Adrenal gland (tissue), 9 donors: ENCODE measurements at regions not wholly inside any gene's neighbourhood (a gene's known extent, or its start where the extent isn't known, plus 50 kb on each side); places are given as distances from the start of the nearest gene placed in this dataset.

Experiments used
- DNase-seq, 7 donors: peaks; one replicate each; pipeline ENCODE4 v3.0.0-alpha.2; 2019 to 2020
- H3K27ac ChIP-seq, 5 donors: fragments of 200-600 bp; sonication (generic) in 4 of 5; 1 replicate in 3 of 5; 2 replicates in 2 of 5; pipeline versions ENCODE4 v1.5.1 to v1.8.0; 2016 to 2020; ENCODE audit warnings: mild to moderate bottlenecking in 1 of 5
- H3K27me3 ChIP-seq: fragments of 200-600 bp; 2 replicates; pipeline ENCODE4 v1.8.0; 2021
- H3K36me3 ChIP-seq, 2 donors: fragments of 200-600 bp; replicated peaks in 1 of 2; 1 replicate in 1 of 2; 2 replicates in 1 of 2; pipeline versions ENCODE4 v1.5.1 to v1.8.0; 2018 to 2022
- H3K4me1 ChIP-seq, 2 donors: fragments of 200-600 bp; replicated peaks in 1 of 2; 1 replicate in 1 of 2; 2 replicates in 1 of 2; pipeline versions ENCODE4 v1.5.1 to v1.8.0; 2018 to 2021
- H3K4me3 ChIP-seq, 4 donors: fragments of 200-600 bp; sonication (generic) in 3 of 4; one replicate each; pipeline ENCODE4 v1.5.1; 2016 to 2018
- H3K9me3 ChIP-seq, 3 donors: fragments of 200-600 bp; sonication (generic) in 1 of 3; replicated peaks in 1 of 3; 1 replicate in 2 of 3; 2 replicates in 1 of 3; pipeline versions ENCODE4 v1.5.1 to v1.8.0; 2016 to 2021
- POLR2A ChIP-seq, 2 donors: fragments of 450-650 bp; IDR thresholded peaks; one replicate each; pipeline ENCODE4 v1.6.1; 2017; ENCODE audit warnings: antibody characterized with exemption in 2 of 2, mild to moderate bottlenecking in 2 of 2, moderate library complexity in 1 of 2
- WGBS, 4 donors: extraction: QIAGEN DNeasy Blood & Tissue Kit in 2 of 4; methylation state at CpG; one replicate each; pipeline versions ENCODE4 v1.1.5 to v1.1.7; 2013 to 2017; 5-methylcytosine and 5-hydroxymethylcytosine counted together
- intact Hi-C, 2 donors: fragments of 100-400 bp; cut with DNase I; formaldehyde crosslinking; loops; one replicate each; pipeline versions ENCODE4 v1.14.1 to v1.15.0; 2022 to 2023
- TF ChIP-seq, protein P1 (sequence below), 6 experiments: fragments of 450-650 bp in 4 of 6; fragments of 200-600 bp in 2 of 6; sonication (generic) in 1 of 6; IDR thresholded peaks; 1 replicate in 5 of 6; 2 replicates in 1 of 6; pipeline versions ENCODE4 v1.5.1 to v1.8.0; 2016 to 2021; ENCODE audit warnings: antibody characterized with exemption in 6 of 6, mild to moderate bottlenecking in 2 of 6, moderate library complexity in 1 of 6
- donor health status: healthy with polysubstance abuse.
- donor health status: Bipolar disorder and iron deficiency.
- donor health status: DM: yes; HTN: yes; CAD: no.
- donor health status: DM: no; HTN: no; CAD: no.
- donor health status: DM: no; HTN: no; CAD: no.

GRCh38 chr12:17695495-17695894 is 394.5 kb downstream of the RERGL start:
- H3K4me3 ChIP-seq: no peak overlapping the region
- WGBS, 4 donors: 62 to 65% (median 63%) methylated on average over 9 of the region's 9 CpGs
- intact Hi-C loops: no loop called here
- no peak overlapping the region for H3K27ac ChIP-seq
- H3K36me3 ChIP-seq: no peaks in the 10 kb centered on the region
- DNase-seq: no peak
- H3K27me3 ChIP-seq: no peaks in the 10 kb centered on the region
- H3K9me3 ChIP-seq: no peaks in the 10 kb centered on the region
- H3K4me1 ChIP-seq: no peaks in the 10 kb centered on the region
- TF ChIP-seq, protein P1, sequence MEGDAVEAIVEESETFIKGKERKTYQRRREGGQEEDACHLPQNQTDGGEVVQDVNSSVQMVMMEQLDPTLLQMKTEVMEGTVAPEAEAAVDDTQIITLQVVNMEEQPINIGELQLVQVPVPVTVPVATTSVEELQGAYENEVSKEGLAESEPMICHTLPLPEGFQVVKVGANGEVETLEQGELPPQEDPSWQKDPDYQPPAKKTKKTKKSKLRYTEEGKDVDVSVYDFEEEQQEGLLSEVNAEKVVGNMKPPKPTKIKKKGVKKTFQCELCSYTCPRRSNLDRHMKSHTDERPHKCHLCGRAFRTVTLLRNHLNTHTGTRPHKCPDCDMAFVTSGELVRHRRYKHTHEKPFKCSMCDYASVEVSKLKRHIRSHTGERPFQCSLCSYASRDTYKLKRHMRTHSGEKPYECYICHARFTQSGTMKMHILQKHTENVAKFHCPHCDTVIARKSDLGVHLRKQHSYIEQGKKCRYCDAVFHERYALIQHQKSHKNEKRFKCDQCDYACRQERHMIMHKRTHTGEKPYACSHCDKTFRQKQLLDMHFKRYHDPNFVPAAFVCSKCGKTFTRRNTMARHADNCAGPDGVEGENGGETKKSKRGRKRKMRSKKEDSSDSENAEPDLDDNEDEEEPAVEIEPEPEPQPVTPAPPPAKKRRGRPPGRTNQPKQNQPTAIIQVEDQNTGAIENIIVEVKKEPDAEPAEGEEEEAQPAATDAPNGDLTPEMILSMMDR (IDR thresholded peaks at IDR 0.05): no peak
- TF ChIP-seq POLR2A (IDR thresholded peaks at IDR 0.05): no peak

DNA sequence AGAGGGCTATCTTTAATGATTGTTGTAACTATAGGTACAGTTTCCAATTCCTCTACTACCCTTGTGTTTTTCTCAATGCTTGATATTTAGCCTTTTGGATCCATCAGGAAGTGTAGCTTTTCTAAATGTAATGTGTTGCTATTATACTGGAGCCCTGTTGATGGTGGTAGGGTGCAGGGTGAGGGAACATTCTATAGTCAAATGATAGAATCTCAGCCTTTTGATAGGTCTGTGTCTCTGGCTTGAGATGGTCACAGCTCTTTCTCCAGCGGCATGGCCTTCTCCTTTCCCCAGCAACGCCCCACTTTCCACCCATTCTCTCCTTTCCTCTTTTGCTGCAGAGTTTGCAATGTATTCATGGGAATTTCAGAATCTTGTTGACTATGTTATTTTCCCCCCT is 398.6 kb downstream of the RERGL start:
- TF ChIP-seq, protein P1 (IDR thresholded peaks at IDR 0.05): no peak
- Histone ChIP-seq H3K4me3 (no peak overlapping the region), H3K36me3 (no peaks in the 10 kb centered on the region), H3K27ac (no peak overlapping the region), H3K27me3 (no peaks in the 10 kb centered on the region), H3K4me1 (no peaks in the 10 kb centered on the region), H3K9me3 (no peaks in the 10 kb centered on the region)
- WGBS, 4 donors: 86 to 87% (median 86%) methylated on average over 2 of the region's 2 CpGs
- intact Hi-C loops: no loop called here
- DNase-seq: no peak

- H3K27me3 ChIP-seq: no peaks in the 10 kb centered on the region
- intact Hi-C loops: no loop called here
- H3K27ac ChIP-seq: no peak overlapping the region
- no peak for DNase-seq
- WGBS, 4 donors: 24 to 47% (median 33%) methylated on average over 2 of the region's 2 CpGs
- H3K9me3 ChIP-seq: no peaks in the 10 kb centered on the region
- no peaks in the 10 kb centered on the region for H3K36me3 ChIP-seq
- no peak overlapping the region for H3K4me3 ChIP-seq
- no peaks in the 10 kb centered on the region for H3K4me1 ChIP-seq
- TF ChIP-seq, protein P1 (IDR thresholded peaks at IDR 0.05): no peak
- no peak for TF ChIP-seq POLR2A (IDR thresholded peaks at IDR 0.05)
Measured at GRCh38 chr12:17680220-17680619, 409.8 kb downstream of the RERGL start.

GRCh38 chr12:17666641-17667324 is 423.2 kb downstream of the RERGL start:
- Histone ChIP-seq H3K27me3 (no peaks in the 10 kb centered on the region), H3K4me1 (no peaks in the 10 kb centered on the region), H3K27ac (no peak overlapping the region), H3K9me3 (no peaks in the 10 kb centered on the region), H3K4me3 (no peak overlapping the region), H3K36me3 (no peaks in the 10 kb centered on the region)
- intact Hi-C loops: no loop called here
- TF ChIP-seq, protein P1 (IDR thresholded peaks at IDR 0.05): no peak
- no peak for TF ChIP-seq POLR2A (IDR thresholded peaks at IDR 0.05)
- DNase-seq: no peak
- WGBS, 4 donors: 77 to 83% (median 80%) methylated on average over 1 to 10 of the region's 10 CpGs
